Neural progenitor cell (in vitro differentiated cells): ENCODE measurements at regions not wholly inside any gene's neighbourhood (a gene's known extent, or its start where the extent isn't known, plus 50 kb on each side); places are given as distances from the start of the nearest gene placed in this dataset.

Experiments
- DNase-seq: peaks from one replicate; pipeline ENCODE4 v3.0.0-alpha.2; 2016; ENCODE audit warnings: low spot score
- H2AFZ ChIP-seq: fragments of 200-600 bp; sonication (generic); replicated peaks from 2 replicates; pipeline ENCODE4 v1.6.1; 2016; ENCODE audit warnings: antibody characterized with exemption
- H3F3A ChIP-seq: fragments of 200-600 bp; sonication (generic); 2 replicates; pipeline ENCODE4 v1.6.1; 2016; ENCODE audit warnings: antibody characterized with exemption, low read depth
- H3K27ac ChIP-seq: fragments of 200-600 bp; sonication (generic); 2 replicates; pipeline ENCODE4 v1.5.1; 2016; ENCODE audit warnings: mild to moderate bottlenecking
- H3K27me3 ChIP-seq: fragments of 200-600 bp; sonication (generic); 2 replicates; pipeline ENCODE4 v1.6.1; 2016; ENCODE audit warnings: mild to moderate bottlenecking, moderate library complexity
- H3K36me3 ChIP-seq: fragments of 200-600 bp; sonication (generic); 2 replicates; pipeline ENCODE4 v1.5.1; 2016
- H3K4me1 ChIP-seq: fragments of 200-600 bp; sonication (generic); 2 replicates; pipeline ENCODE4 v1.6.1; 2016; ENCODE audit warnings: mixed run types
- H3K4me2 ChIP-seq: fragments of 200-600 bp; sonication (generic); 2 replicates; pipeline ENCODE4 v1.6.1; 2016
- H3K4me3 ChIP-seq: fragments of 200-600 bp; sonication (generic); 2 replicates; pipeline ENCODE4 v1.5.1; 2016
- H3K79me2 ChIP-seq: fragments of 200-600 bp; sonication (generic); 2 replicates; pipeline ENCODE4 v1.6.1; 2016; ENCODE audit warnings: low read depth
- H3K9ac ChIP-seq: fragments of 200-600 bp; sonication (generic); 2 replicates; pipeline ENCODE4 v1.6.1; 2016
- H3K9me3 ChIP-seq: fragments of 200-600 bp; sonication (generic); 2 replicates; pipeline ENCODE4 v1.5.1; 2016; ENCODE audit warnings: low read depth
- H4K20me1 ChIP-seq: fragments of 200-600 bp; sonication (generic); 2 replicates; pipeline ENCODE4 v1.6.1; 2016; ENCODE audit warnings: low read depth
- H3K27ac Mint-ChIP-seq: 3 replicates; pipeline ENCODE4 v1.8.0; 2021; ENCODE audit warnings: mixed read lengths
- H3K27me3 Mint-ChIP-seq: 2 replicates; pipeline ENCODE4 v1.8.0; 2022; ENCODE audit warnings: low read depth, mild to moderate bottlenecking, inconsistent platforms, moderate library complexity, mixed read lengths; ENCODE audit not compliant: insufficient read depth
- H3K36me3 Mint-ChIP-seq: 3 replicates; pipeline ENCODE4 v1.8.0; 2021; ENCODE audit warnings: mixed read lengths
- H3K4me1 Mint-ChIP-seq: 3 replicates; pipeline ENCODE4 v1.8.0; 2021; ENCODE audit warnings: mixed read lengths
- H3K4me3 Mint-ChIP-seq: 3 replicates; pipeline ENCODE4 v1.8.0; 2021; ENCODE audit warnings: mild to moderate bottlenecking, moderate library complexity, mixed read lengths
- H3K9me3 Mint-ChIP-seq: 3 replicates; pipeline ENCODE4 v1.8.0; 2020; ENCODE audit warnings: mixed read lengths
- EZH2 ChIP-seq: fragments of 200-600 bp; sonication (generic); IDR thresholded peaks from 2 replicates; pipeline ENCODE4 v1.6.1; 2017; ENCODE audit warnings: antibody characterized with exemption, mild to moderate bottlenecking, moderate library complexity
- EZH2phosphoT487 ChIP-seq: fragments of 200-600 bp; sonication (generic); IDR thresholded peaks from 2 replicates; pipeline ENCODE4 v1.6.1; 2017; ENCODE audit warnings: antibody characterized with exemption
- TF ChIP-seq, protein P1 (sequence below): fragments of 200-600 bp; sonication (generic); IDR thresholded peaks from 2 replicates; pipeline ENCODE4 v1.5.1; 2017; ENCODE audit warnings: antibody characterized with exemption, mild to moderate bottlenecking

DNA sequence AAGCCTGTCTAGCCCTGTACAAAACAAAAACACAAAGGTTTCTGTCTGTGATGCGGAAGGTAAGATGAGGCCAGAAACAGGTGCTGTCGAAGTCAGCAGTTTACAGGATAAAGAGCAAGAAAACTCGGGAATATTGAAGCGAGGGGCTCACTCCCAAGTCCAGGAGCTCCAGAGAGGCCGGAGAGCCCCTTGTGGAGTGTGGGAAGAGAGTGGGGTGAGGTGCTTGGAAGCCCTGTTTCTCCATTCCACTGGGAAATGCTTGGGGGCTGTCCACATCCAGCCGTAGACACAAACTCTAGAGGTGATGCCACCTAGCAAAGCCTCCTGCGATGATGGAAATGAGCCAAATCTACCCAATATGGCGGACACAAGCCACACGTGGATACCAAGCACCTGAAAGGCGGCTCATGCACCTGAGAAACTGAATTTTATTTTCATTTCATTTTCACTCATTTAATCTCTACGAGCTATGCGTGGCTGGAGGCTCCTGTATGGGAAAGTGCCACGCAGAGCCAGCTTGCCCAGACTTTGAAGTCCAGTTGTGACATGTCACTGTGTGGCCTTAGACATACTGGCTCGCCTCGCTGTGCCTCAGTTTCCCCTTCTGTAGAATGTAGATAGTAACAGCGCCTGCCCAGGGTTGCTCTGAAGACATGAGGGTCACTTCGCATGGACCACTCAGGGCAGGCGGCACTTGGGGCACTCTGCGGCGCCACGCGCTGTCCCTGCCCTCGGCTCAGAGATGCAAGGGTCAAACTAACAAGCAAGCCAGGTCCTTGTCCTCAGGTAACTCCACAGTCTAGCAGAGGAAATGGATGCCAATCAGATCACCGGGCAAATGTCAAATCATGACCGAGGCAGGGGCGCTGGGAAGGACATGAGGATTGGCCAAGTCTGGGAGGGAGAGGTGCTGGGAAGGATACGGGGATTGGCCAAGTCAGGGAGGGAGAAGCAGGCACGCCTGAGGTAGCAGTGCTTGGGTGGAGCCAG is 684.7 kb downstream of the TBC1D22A start:
- peaks cover 6% of the 10 kb centered on the region for H3K27me3 Mint-ChIP-seq
- Histone ChIP-seq H4K20me1 (no peaks in the 10 kb centered on the region), H3K9ac (no peak overlapping the region), H3F3A (no peaks in the 10 kb centered on the region), H3K4me1 (no peaks in the 10 kb centered on the region), H3K27me3 (no peaks in the 10 kb centered on the region), H3K27ac (no peak overlapping the region), H3K79me2 (no peaks in the 10 kb centered on the region), H3K36me3 (no peaks in the 10 kb centered on the region), H3K4me2 (no peak overlapping the region), H3K4me3 (no peak overlapping the region), H2AFZ (no peak overlapping the region), H3K9me3 (peaks cover 7% of the 10 kb centered on the region)
- H3K4me1 Mint-ChIP-seq, result no peaks in the 10 kb centered on the region
- TF ChIP-seq, protein P1, sequence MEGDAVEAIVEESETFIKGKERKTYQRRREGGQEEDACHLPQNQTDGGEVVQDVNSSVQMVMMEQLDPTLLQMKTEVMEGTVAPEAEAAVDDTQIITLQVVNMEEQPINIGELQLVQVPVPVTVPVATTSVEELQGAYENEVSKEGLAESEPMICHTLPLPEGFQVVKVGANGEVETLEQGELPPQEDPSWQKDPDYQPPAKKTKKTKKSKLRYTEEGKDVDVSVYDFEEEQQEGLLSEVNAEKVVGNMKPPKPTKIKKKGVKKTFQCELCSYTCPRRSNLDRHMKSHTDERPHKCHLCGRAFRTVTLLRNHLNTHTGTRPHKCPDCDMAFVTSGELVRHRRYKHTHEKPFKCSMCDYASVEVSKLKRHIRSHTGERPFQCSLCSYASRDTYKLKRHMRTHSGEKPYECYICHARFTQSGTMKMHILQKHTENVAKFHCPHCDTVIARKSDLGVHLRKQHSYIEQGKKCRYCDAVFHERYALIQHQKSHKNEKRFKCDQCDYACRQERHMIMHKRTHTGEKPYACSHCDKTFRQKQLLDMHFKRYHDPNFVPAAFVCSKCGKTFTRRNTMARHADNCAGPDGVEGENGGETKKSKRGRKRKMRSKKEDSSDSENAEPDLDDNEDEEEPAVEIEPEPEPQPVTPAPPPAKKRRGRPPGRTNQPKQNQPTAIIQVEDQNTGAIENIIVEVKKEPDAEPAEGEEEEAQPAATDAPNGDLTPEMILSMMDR, result no peak
- TF ChIP-seq EZH2phosphoT487 (no peak), EZH2 (no peak)
- peak overlapping the region; percentile 64 for H3K4me3 Mint-ChIP-seq
- H3K27ac Mint-ChIP-seq, result no peak overlapping the region
- H3K36me3 Mint-ChIP-seq, result peaks cover 3% of the 10 kb centered on the region
- DNase-seq, result no peak
- H3K9me3 Mint-ChIP-seq, result peaks cover 36% of the 10 kb centered on the region

DNA sequence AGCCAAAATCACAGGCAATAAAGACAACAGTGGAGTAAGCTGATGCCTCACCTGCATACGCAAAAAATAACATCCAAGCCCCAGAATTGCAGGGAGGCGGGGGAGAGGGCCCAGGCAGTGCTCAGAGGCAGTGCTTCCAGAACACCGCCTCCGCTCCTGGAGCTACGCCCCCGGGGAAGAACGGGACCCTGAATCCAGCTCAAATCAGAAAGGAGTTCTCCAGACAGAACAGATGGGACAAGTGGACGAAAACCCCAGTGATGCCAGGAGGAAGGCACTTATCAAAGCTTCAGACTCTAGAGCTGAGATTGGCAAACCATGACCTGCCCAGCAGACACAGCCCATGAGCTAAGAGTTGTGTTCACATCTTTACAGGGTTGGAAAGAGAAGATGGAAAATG is 683.9 kb downstream of the TBC1D22A start:
- no peak overlapping the region for H3K4me2 ChIP-seq
- no peak overlapping the region for H2AFZ ChIP-seq
- no peak overlapping the region for H3K27ac ChIP-seq
- TF ChIP-seq EZH2 (no peak), EZH2phosphoT487 (no peak)
- TF ChIP-seq, protein P1, result no peak
- DNase-seq, result no peak
- H3K4me3 Mint-ChIP-seq, result no peak overlapping the region
- no peaks in the 10 kb centered on the region for H3K4me1 ChIP-seq
- H3K4me3 ChIP-seq, result no peak overlapping the region
- H3K27ac Mint-ChIP-seq, result no peak overlapping the region
- H3K27me3 Mint-ChIP-seq, result peaks cover 6% of the 10 kb centered on the region
- no peaks in the 10 kb centered on the region for H4K20me1 ChIP-seq
- H3K9me3 ChIP-seq, result peaks cover 8% of the 10 kb centered on the region
- H3K4me1 Mint-ChIP-seq, result no peaks in the 10 kb centered on the region
- H3F3A ChIP-seq, result no peaks in the 10 kb centered on the region
- H3K9ac ChIP-seq, result no peak overlapping the region
- H3K79me2 ChIP-seq, result no peaks in the 10 kb centered on the region
- peaks cover 37% of the 10 kb centered on the region for H3K9me3 Mint-ChIP-seq
- H3K36me3 Mint-ChIP-seq, result peaks cover 3% of the 10 kb centered on the region
- no peaks in the 10 kb centered on the region for H3K27me3 ChIP-seq
- no peaks in the 10 kb centered on the region for H3K36me3 ChIP-seq

DNA sequence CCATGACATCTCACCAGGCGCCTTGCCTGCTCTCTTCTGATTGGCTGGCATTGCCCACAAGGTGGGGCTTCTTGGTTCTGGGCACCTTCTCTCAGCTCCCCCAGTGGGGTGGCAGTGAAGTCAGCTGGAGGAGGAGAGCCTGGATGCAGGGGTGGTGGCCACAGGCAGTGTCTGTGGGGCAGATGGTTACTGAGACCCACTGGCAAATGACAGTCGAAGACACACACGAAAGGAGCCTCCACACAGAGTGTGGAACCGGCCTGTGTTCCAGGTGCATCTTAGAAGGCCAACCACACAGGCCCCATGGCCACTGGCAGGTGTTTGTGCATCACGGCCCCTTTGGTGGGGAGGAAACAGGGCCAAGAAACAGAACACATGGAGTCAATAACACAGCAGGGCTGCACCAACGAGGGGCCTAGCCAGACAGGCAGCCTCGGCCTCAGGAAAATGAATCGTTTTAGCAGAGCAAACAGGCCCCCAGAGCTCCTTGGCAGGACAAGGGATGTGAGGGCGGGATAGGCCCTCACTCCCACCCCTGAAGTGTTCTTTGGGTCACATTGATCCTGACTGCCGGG is 683.4 kb downstream of the TBC1D22A start:
- H3K9ac ChIP-seq, result no peak overlapping the region
- H3F3A ChIP-seq, result no peaks in the 10 kb centered on the region
- no peak overlapping the region for H3K27ac Mint-ChIP-seq
- peaks cover 6% of the 10 kb centered on the region for H3K27me3 Mint-ChIP-seq
- no peaks in the 10 kb centered on the region for H4K20me1 ChIP-seq
- no peak overlapping the region for H3K27ac ChIP-seq
- peaks cover 37% of the 10 kb centered on the region for H3K9me3 Mint-ChIP-seq
- no peaks in the 10 kb centered on the region for H3K27me3 ChIP-seq
- no peaks in the 10 kb centered on the region for H3K4me1 ChIP-seq
- DNase-seq, result no peak
- H2AFZ ChIP-seq, result no peak overlapping the region
- H3K4me2 ChIP-seq, result no peak overlapping the region
- no peak for TF ChIP-seq EZH2phosphoT487
- TF ChIP-seq, protein P1, result no peak
- TF ChIP-seq EZH2, result no peak
- no peaks in the 10 kb centered on the region for H3K4me1 Mint-ChIP-seq
- no peaks in the 10 kb centered on the region for H3K36me3 ChIP-seq
- no peaks in the 10 kb centered on the region for H3K79me2 ChIP-seq
- no peak overlapping the region for H3K4me3 ChIP-seq
- no peak overlapping the region for H3K4me3 Mint-ChIP-seq
- peaks cover 14% of the 10 kb centered on the region for H3K9me3 ChIP-seq
- peaks cover 3% of the 10 kb centered on the region for H3K36me3 Mint-ChIP-seq
